Liver (tissue), 7 donors: ENCODE measurements at regions not wholly inside any gene's neighbourhood (a gene's known extent, or its start where the extent isn't known, plus 50 kb on each side); places are given as distances from the start of the nearest gene placed in this dataset.

Source experiments
- DNase-seq: peaks from one replicate; pipeline ENCODE4 v3.0.0-alpha.2; 2017; ENCODE audit warnings: low spot score
- H3K27ac ChIP-seq, 2 donors: one replicate each; pipeline ENCODE4 v1.7.0; 2013; ENCODE audit warnings: inconsistent platforms in 2 of 2, low read length in 2 of 2, control low read depth in 1 of 2, low read depth in 1 of 2, mild to moderate bottlenecking in 1 of 2
- H3K27me3 ChIP-seq, 4 donors: one replicate each; pipeline versions ENCODE4 v1.6.1 to v1.7.0; 2013; ENCODE audit warnings: low read length in 3 of 4, inconsistent platforms in 1 of 4, mild to moderate bottlenecking in 1 of 4, moderate library complexity in 1 of 4; ENCODE audit not compliant: control insufficient read depth in 4 of 4, insufficient read depth in 4 of 4
- H3K36me3 ChIP-seq, 4 donors: one replicate each; pipeline versions ENCODE4 v1.6.1 to v1.7.0; 2013; ENCODE audit warnings: low read length in 3 of 4, mild to moderate bottlenecking in 3 of 4, low read depth in 1 of 4, moderate library complexity in 1 of 4; ENCODE audit not compliant: control insufficient read depth in 4 of 4, insufficient read depth in 3 of 4
- H3K4me1 ChIP-seq, 4 donors: one replicate each; pipeline versions ENCODE4 v1.6.1 to v1.7.0; 2013; ENCODE audit warnings: low read length in 3 of 4, mild to moderate bottlenecking in 3 of 4, moderate library complexity in 1 of 4; ENCODE audit not compliant: control insufficient read depth in 4 of 4, insufficient read depth in 4 of 4
- H3K4me3 ChIP-seq, 3 donors: one replicate each; pipeline versions ENCODE4 v1.6.1 to v1.7.0; 2013; ENCODE audit warnings: low read length in 3 of 3, control low read depth in 1 of 3, low read depth in 1 of 3, mild to moderate bottlenecking in 1 of 3
- H3K9ac ChIP-seq, 2 donors: one replicate each; pipeline ENCODE4 v1.7.0; 2013; ENCODE audit warnings: low read length in 2 of 2, mild to moderate bottlenecking in 2 of 2, moderate library complexity in 2 of 2, control low read depth in 1 of 2, low read depth in 1 of 2
- H3K9me3 ChIP-seq, 4 donors: one replicate each; pipeline versions ENCODE4 v1.6.1 to v1.7.0; 2013; ENCODE audit warnings: low read length in 3 of 4; ENCODE audit not compliant: control insufficient read depth in 4 of 4
- ATF3 ChIP-seq: IDR thresholded peaks from 2 replicates; pipeline ENCODE4 v1.6.1; 2016; ENCODE audit warnings: antibody characterized with exemption
- EGR1 ChIP-seq, 2 donors: IDR thresholded peaks; 2 replicates each; pipeline ENCODE4 v1.6.1; 2016 to 2018; ENCODE audit warnings: antibody characterized with exemption in 2 of 2, low read depth in 2 of 2
- FOXA2 ChIP-seq: IDR thresholded peaks from 2 replicates; pipeline ENCODE4 v1.6.1; 2016; ENCODE audit warnings: antibody characterized with exemption
- GABPA ChIP-seq, 2 donors: IDR thresholded peaks in 1 of 2; conservative IDR thresholded peaks in 1 of 2; 2 replicates each; pipeline ENCODE4 v1.6.1; 2016; ENCODE audit warnings: antibody characterized with exemption in 2 of 2, mild to moderate bottlenecking in 1 of 2, moderate library complexity in 1 of 2
- HNF4A ChIP-seq, 2 donors: conservative IDR thresholded peaks; 2 replicates each; pipeline ENCODE4 v1.6.1; 2016; ENCODE audit warnings: antibody characterized with exemption in 2 of 2, mild to moderate bottlenecking in 2 of 2
- HNF4G ChIP-seq: IDR thresholded peaks from 2 replicates; pipeline ENCODE4 v1.6.1; 2016; ENCODE audit warnings: antibody characterized with exemption
- JUND ChIP-seq, 2 donors: IDR thresholded peaks; 2 replicates each; pipeline ENCODE4 v1.6.1; 2016; ENCODE audit warnings: antibody characterized with exemption in 2 of 2
- NR2F2 ChIP-seq: IDR thresholded peaks from 2 replicates; pipeline ENCODE4 v1.6.1; 2016; ENCODE audit warnings: antibody characterized with exemption
- RAD21 ChIP-seq, 2 donors: IDR thresholded peaks; 2 replicates each; pipeline ENCODE4 v1.6.1; 2016; ENCODE audit warnings: antibody characterized with exemption in 2 of 2, mild to moderate bottlenecking in 2 of 2
- RXRA ChIP-seq, 2 donors: IDR thresholded peaks; 2 replicates each; pipeline ENCODE4 v1.6.1; 2017 to 2018; ENCODE audit warnings: antibody characterized with exemption in 2 of 2, mild to moderate bottlenecking in 1 of 2
- SP1 ChIP-seq: IDR thresholded peaks from 2 replicates; pipeline ENCODE4 v1.6.1; 2018; ENCODE audit warnings: antibody characterized with exemption, mild to moderate bottlenecking
- YY1 ChIP-seq: IDR thresholded peaks from 2 replicates; pipeline ENCODE4 v1.6.1; 2016; ENCODE audit warnings: antibody characterized with exemption, mild to moderate bottlenecking
- ZBTB33 ChIP-seq: IDR thresholded peaks from 2 replicates; pipeline ENCODE4 v1.6.1; 2016; ENCODE audit warnings: antibody characterized with exemption
- WGBS: extraction: QIAGEN DNeasy Blood & Tissue Kit; methylation state at CpG from one replicate; pipeline ENCODE4 v1.1.7; 2013; 5-methylcytosine and 5-hydroxymethylcytosine counted together
- donor health status: healthy.
- donor health status: healthy.
- donor health status: healthy.
- donor health status: healthy.

DNA sequence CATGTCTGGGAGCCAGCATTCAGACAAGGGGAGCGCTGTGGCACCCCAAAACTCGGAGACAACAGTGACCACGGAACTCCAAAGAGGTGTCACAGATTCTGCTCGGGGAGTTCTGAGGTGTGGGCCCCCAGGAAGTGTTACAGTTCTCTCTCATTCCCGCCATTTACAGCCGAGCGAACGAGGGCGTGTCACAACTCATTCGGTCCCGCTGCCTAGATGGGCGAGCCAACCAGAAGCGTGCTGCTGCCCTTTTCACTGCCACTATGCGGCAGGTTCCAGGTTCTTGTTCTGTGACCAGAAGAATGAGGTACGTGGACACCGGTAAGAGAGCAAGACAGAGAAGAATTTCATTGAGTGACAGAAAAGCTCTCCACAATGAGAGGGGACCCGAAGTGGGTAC, 1370.6 kb upstream of the AGA start:
- DNase-seq, result no peak
- Histone ChIP-seq H3K27me3 (peaks cover 0 to 2% (median 0%) of the 10 kb centered on the region in 4 donors), H3K9ac (no peak overlapping the region), H3K4me3 (no peak overlapping the region), H3K36me3 (no peaks in the 10 kb centered on the region), H3K27ac (no peak overlapping the region), H3K4me1 (no peaks in the 10 kb centered on the region), H3K9me3 (no peaks in the 10 kb centered on the region)
- 86% methylated on average over 17 of the region's 17 CpGs for WGBS
- TF ChIP-seq SP1 (no peak), JUND (IDR thresholded peaks at IDR 0.05) (no peak), RXRA (IDR thresholded peaks at IDR 0.05) (no peak)

- Histone ChIP-seq H3K4me1 (no peaks in the 10 kb centered on the region), H3K4me3 (no peak overlapping the region), H3K9ac (no peak overlapping the region), H3K27me3 (peaks cover 0 to 2% (median 0%) of the 10 kb centered on the region in 4 donors), H3K27ac (no peak overlapping the region), H3K36me3 (no peaks in the 10 kb centered on the region), H3K9me3 (no peaks in the 10 kb centered on the region)
- no peak for TF ChIP-seq ATF3
- WGBS, result 71% methylated on average over 2 of the region's 2 CpGs
- no peak for DNase-seq
Measured at GRCh38 chr4:178814908-178815307, 1372.7 kb upstream of the AGA start.

GRCh38 chr4:178823673-178824295, 1381.5 kb upstream of the AGA start:
- Histone ChIP-seq H3K9me3 (no peaks in the 10 kb centered on the region), H3K9ac (no peak overlapping the region), H3K4me1 (no peaks in the 10 kb centered on the region), H3K4me3 (no peak overlapping the region), H3K27ac (no peak overlapping the region), H3K27me3 (no peaks in the 10 kb centered on the region), H3K36me3 (no peaks in the 10 kb centered on the region)
- DNase-seq, result no peak
- TF ChIP-seq HNF4G, result no peak
- no peak for TF ChIP-seq ATF3
- TF ChIP-seq JUND (IDR thresholded peaks at IDR 0.05), result no peak
- no peak for TF ChIP-seq NR2F2
- no peak for TF ChIP-seq HNF4A (conservative IDR thresholded peaks at IDR 0.05)
- TF ChIP-seq EGR1 (IDR thresholded peaks at IDR 0.05; ENCODE audit: low read depth in 2 of 2), result no peak
- no peak for TF ChIP-seq SP1
- whole genome bisulfite sequencing, result 56% methylated on average over 2 of the region's 2 CpGs

DNA sequence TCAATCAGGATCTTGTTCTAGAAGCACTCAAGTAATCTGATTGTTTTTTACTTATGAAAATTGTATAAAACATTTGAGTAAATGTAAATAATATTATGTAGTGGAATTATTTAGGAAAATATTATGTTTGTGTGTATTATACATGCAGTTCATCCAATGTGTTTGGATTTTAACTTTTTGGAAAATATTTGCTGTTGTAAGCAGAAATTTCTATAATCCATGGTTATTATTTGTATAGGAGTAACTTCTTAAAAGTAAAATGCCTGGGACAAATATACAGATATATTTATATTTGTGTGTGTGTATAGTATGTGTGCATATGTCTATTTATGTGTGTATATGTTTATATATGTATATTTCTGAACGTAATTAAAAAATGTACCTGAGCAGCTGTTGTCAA, 1394.6 kb upstream of the AGA start:
- Histone ChIP-seq H3K27ac (no peak overlapping the region), H3K9ac (no peak overlapping the region), H3K27me3 (no peaks in the 10 kb centered on the region), H3K36me3 (no peaks in the 10 kb centered on the region), H3K9me3 (no peaks in the 10 kb centered on the region), H3K4me1 (no peaks in the 10 kb centered on the region), H3K4me3 (no peak overlapping the region)
- 77% methylated on average over 1 of the region's 1 CpG for WGBS
- TF ChIP-seq YY1, result no peak
- TF ChIP-seq ZBTB33, result no peak
- TF ChIP-seq NR2F2, result no peak
- TF ChIP-seq FOXA2, result no peak
- TF ChIP-seq RAD21 (IDR thresholded peaks at IDR 0.05), result no peak
- TF ChIP-seq JUND (IDR thresholded peaks at IDR 0.05), result no peak
- TF ChIP-seq ATF3, result no peak
- no peak for TF ChIP-seq GABPA (IDR thresholded peaks at IDR 0.05 in 1 of 2, conservative IDR thresholded peaks at IDR 0.05 in 1 of 2)
- no peak for DNase-seq
